PC-9 (cell line): ENCODE measurements at regions not wholly inside any gene's neighbourhood (a gene's known extent, or its start where the extent isn't known, plus 50 kb on each side); places are given as distances from the start of the nearest gene placed in this dataset.
A peak's percentile ranks its signal among the peaks of the same experiment; 100 is the strongest.

ENCODE experiments used
- BruUV-seq: library from RNA; stranded (reverse); fragments of 400-500 nt; replicated peaks from 2 replicates; lab custom pipeline; 2021; lab: Mats Ljungman, UMichigan
- CTCF ChIA-PET: fragments of 300-600 bp; sonication (Branson Sonifier 250); formaldehyde crosslinking; loops from one replicate; lab custom pipeline; 2022; ENCODE audit warnings: antibody characterized with exemption; lab: Charles Lee
- POLR2A ChIA-PET: fragments of 300-600 bp; sonication (Branson Sonifier 250); formaldehyde crosslinking; loops from one replicate; lab custom pipeline; 2022; ENCODE audit warnings: antibody characterized with exemption; ENCODE audit not compliant: unreplicated experiment; lab: Charles Lee
- DNase-seq, 2 experiments: peaks; one replicate each; pipeline versions ENCODE4 v3.0.0 to v3.0.0-alpha.2; 2015 to 2022; ENCODE audit warnings: mixed read lengths in 1 of 2
- H2AFZ ChIP-seq: fragments of 200-600 bp; sonication (generic); 2 replicates; pipeline ENCODE4 v1.8.1; 2017; ENCODE audit warnings: antibody characterized with exemption
- H3F3A ChIP-seq: fragments of 200-600 bp; sonication (generic); 2 replicates; pipeline ENCODE4 v1.8.1; 2017; ENCODE audit warnings: antibody characterized with exemption, mild to moderate bottlenecking, low read depth; ENCODE audit not compliant: insufficient read depth
- H3K27ac ChIP-seq: fragments of 200-600 bp; sonication (generic); 2 replicates; pipeline ENCODE4 v1.6.1; 2016; ENCODE audit warnings: mixed run types
- H3K27me3 ChIP-seq: fragments of 200-600 bp; sonication (generic); 2 replicates; pipeline ENCODE4 v1.6.1; 2016; ENCODE audit warnings: low read depth, mixed run types; ENCODE audit not compliant: insufficient read depth
- H3K36me3 ChIP-seq: fragments of 200-600 bp; sonication (generic); 2 replicates; pipeline ENCODE4 v1.6.1; 2016; ENCODE audit warnings: low read depth, mixed run types
- H3K4me1 ChIP-seq: fragments of 200-600 bp; sonication (generic); replicated peaks from 2 replicates; pipeline ENCODE4 v1.6.1; 2016; ENCODE audit warnings: mixed run types; ENCODE audit not compliant: insufficient read depth
- H3K4me2 ChIP-seq: fragments of 200-600 bp; sonication (generic); 2 replicates; pipeline ENCODE4 v1.6.1; 2017; ENCODE audit warnings: mixed run types
- H3K4me3 ChIP-seq: fragments of 200-600 bp; sonication (generic); 2 replicates; pipeline ENCODE4 v1.6.1; 2016; ENCODE audit warnings: mixed run types
- H3K79me2 ChIP-seq: fragments of 200-600 bp; sonication (generic); 2 replicates; pipeline ENCODE4 v1.6.1; 2017; ENCODE audit warnings: low read depth, mixed run types
- H3K9me2 ChIP-seq: fragments of 200-600 bp; sonication (generic); 2 replicates; pipeline ENCODE4 v1.8.1; 2017; ENCODE audit warnings: mild to moderate bottlenecking; ENCODE audit not compliant: insufficient read depth
- H3K9me3 ChIP-seq: fragments of 200-600 bp; sonication (generic); 2 replicates; pipeline ENCODE4 v1.8.1; 2016; ENCODE audit warnings: low read depth; ENCODE audit not compliant: insufficient read depth
- H4K20me1 ChIP-seq: fragments of 200-600 bp; sonication (generic); 2 replicates; pipeline ENCODE4 v1.8.1; 2017; ENCODE audit not compliant: insufficient read depth
- EZH2 ChIP-seq: fragments of 200-600 bp; sonication (generic); IDR thresholded peaks from 2 replicates; pipeline ENCODE4 v1.8.0; 2017; ENCODE audit warnings: antibody characterized with exemption, low read depth
- intact Hi-C: fragments of 100-400 bp; cut with micrococcal nuclease; formaldehyde crosslinking; loops from one replicate; pipeline ENCODE4 v1.10.0; 2022; ENCODE audit not compliant: unreplicated experiment
- TF ChIP-seq, protein P1 (sequence below): fragments of 200-600 bp; sonication (generic); conservative IDR thresholded peaks from 2 replicates; pipeline ENCODE4 v1.6.1; 2017; ENCODE audit warnings: mixed run types, antibody characterized with exemption, mild to moderate bottlenecking, moderate library complexity

DNA sequence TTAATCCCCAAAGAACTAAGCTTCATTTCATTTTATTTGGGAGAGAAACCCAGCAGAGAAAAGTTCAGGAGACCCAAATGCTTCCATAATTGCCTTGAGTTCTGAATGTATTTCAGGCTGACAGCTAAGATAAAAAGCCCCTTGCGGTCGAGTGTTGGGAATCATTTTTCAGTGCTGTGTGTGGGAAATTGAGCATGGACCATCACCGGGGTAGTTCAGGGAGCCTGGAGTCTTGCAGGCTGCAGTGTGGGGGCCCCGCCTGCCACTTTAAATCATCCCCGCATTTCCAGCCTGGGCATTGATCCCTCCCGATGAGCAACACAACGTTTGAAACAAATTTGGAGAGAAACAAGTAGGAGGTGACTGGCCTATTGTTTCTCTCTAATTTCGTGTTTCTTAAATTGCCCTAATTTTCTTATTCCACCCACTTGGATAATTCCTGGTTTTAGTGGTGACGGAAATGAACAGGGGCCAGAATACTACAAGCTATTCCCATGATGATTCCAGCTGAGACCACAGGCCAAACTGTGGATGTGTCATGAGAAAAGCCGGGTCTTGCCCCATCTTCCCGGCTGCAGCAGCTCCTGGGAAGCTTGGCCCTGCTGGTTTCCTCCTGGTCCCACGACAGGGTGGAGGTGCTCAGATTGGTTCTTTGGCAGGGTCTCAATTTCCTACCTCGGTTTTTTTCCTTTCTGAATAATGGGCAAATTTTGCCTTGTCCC lies 75.1 kb downstream of the FOXL1 start:
- ChIA-PET POLR2A (no interaction called here), CTCF (no interaction called here)
- Histone ChIP-seq H4K20me1 (no peaks in the 10 kb centered on the region), H3K36me3 (no peaks in the 10 kb centered on the region), H3K27ac (no peak overlapping the region), H3K9me3 (no peaks in the 10 kb centered on the region), H3K27me3 (peaks cover 86% of the 10 kb centered on the region), H3K9me2 (no peaks in the 10 kb centered on the region), H3K4me2 (no peak overlapping the region), H3K79me2 (no peaks in the 10 kb centered on the region), H3K4me3 (no peak overlapping the region), H3K4me1 (no peaks in the 10 kb centered on the region), H3F3A (no peaks in the 10 kb centered on the region), H2AFZ (no peak overlapping the region)
- intact Hi-C loops = no loop called here
- no TSS peak for BruUV-seq
- no peak for DNase-seq
- TF ChIP-seq, protein P1, sequence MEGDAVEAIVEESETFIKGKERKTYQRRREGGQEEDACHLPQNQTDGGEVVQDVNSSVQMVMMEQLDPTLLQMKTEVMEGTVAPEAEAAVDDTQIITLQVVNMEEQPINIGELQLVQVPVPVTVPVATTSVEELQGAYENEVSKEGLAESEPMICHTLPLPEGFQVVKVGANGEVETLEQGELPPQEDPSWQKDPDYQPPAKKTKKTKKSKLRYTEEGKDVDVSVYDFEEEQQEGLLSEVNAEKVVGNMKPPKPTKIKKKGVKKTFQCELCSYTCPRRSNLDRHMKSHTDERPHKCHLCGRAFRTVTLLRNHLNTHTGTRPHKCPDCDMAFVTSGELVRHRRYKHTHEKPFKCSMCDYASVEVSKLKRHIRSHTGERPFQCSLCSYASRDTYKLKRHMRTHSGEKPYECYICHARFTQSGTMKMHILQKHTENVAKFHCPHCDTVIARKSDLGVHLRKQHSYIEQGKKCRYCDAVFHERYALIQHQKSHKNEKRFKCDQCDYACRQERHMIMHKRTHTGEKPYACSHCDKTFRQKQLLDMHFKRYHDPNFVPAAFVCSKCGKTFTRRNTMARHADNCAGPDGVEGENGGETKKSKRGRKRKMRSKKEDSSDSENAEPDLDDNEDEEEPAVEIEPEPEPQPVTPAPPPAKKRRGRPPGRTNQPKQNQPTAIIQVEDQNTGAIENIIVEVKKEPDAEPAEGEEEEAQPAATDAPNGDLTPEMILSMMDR = no peak
- 0 out of 2 replicates have a peak, but pooled peaks have one; percentile 19 for TF ChIP-seq EZH2

DNA sequence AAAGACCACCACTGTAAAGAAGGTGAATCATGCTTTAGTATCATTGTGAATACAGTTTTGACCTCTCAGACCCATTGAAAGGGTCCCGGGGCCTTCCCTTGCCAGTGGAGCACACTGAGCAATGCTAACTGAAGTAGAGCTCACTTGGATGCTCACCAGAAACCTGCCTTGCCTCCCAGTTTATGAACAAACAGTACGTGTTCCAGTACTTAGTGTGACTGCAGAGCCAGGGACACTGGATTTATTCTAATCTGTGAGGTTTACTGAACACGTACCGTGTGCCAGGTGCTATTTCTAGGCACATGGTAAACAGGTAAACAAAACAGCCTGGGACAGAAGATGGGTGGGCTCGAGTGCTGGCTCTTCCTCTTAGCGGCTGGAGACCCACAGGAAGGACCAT lies 79.6 kb downstream of the FOXL1 start:
- Histone ChIP-seq H3F3A (no peaks in the 10 kb centered on the region), H3K4me3 (no peak overlapping the region), H3K9me2 (no peaks in the 10 kb centered on the region), H3K4me1 (no peaks in the 10 kb centered on the region), H4K20me1 (no peaks in the 10 kb centered on the region), H3K4me2 (no peak overlapping the region), H3K27ac (no peak overlapping the region), H3K27me3 (peaks cover 75% of the 10 kb centered on the region), H2AFZ (no peak overlapping the region), H3K9me3 (no peaks in the 10 kb centered on the region), H3K79me2 (no peaks in the 10 kb centered on the region), H3K36me3 (no peaks in the 10 kb centered on the region)
- no peak for DNase-seq
- intact Hi-C loops = no loop called here
- CTCF ChIA-PET = no interaction called here
- TF ChIP-seq EZH2 = no peak
- TF ChIP-seq, protein P1 = no peak
- no TSS peak for BruUV-seq
- POLR2A ChIA-PET = no interaction called here

DNA sequence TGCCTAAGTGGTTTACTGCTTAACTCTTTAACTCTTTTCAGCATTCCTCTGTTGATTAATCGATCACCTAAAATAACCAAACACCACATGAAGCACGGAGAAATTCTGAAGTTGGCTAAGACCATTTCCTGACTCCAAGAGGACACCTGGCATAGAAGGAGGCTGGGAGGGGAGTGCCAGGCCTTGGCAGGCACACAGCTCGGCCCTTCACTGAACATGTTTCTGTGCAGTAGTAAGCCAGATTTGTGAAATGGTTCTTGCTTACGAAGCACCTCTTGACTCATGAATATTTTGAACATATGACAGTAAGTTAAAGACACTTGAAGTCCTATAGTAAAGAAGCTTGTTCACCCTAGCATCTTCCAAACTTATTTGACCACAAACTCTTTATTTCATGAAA lies 82.3 kb downstream of the FOXL1 start:
- H3K79me2 ChIP-seq = no peaks in the 10 kb centered on the region
- H3K4me1 ChIP-seq = peaks cover 13% of the 10 kb centered on the region; the same call in 1 of the 2 replicates
- no peaks in the 10 kb centered on the region for H4K20me1 ChIP-seq
- intact Hi-C loops = no loop called here
- H3K4me3 ChIP-seq = no peak overlapping the region
- CTCF ChIA-PET = no interaction called here
- no peak overlapping the region for H3K4me2 ChIP-seq
- H2AFZ ChIP-seq = no peak overlapping the region
- BruUV-seq = no TSS peak
- H3K27me3 ChIP-seq = peaks cover 50% of the 10 kb centered on the region
- POLR2A ChIA-PET = no interaction called here
- 0 out of 2 replicates have a peak, but pooled peaks cover 7% of the 10 kb centered on the region for H3K9me3 ChIP-seq
- H3K27ac ChIP-seq = no peak overlapping the region
- TF ChIP-seq, protein P1 = no peak
- TF ChIP-seq EZH2 = no peak
- DNase-seq = no peak
- H3K36me3 ChIP-seq = no peaks in the 10 kb centered on the region
- no peaks in the 10 kb centered on the region for H3F3A ChIP-seq
- no peaks in the 10 kb centered on the region for H3K9me2 ChIP-seq
